ENCODE measurements at regions not wholly inside any gene's neighbourhood (a gene's known extent, or its start where the extent isn't known, plus 50 kb on each side); places are given as distances from the start of the nearest gene placed in this dataset.

DNA sequence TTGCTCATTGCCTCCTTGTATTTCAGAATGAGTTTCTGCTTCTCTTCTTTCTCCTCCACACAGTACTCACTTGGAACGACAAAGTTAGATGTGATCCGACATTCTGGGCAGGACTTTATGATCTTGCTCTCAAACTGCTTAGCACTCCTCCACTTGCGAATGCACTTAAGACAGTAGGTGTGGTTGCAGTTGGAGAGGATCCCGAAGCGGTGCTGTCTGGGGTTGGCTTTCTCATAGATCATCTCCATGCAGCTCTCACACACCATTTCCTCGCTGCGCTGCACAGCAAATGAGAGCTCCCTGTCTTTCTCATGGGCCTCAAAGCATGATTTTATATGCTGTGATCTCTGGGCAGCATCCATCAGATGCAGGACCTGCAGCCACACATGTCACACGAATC, 245.7 kb downstream of the C12orf50 start:
- Histone ChIP-seq H3K36me3 (ENCODE audit: control insufficient read depth, insufficient read depth, low read length) (no peaks in the 10 kb centered on the region), H3K4me3 (ENCODE audit: low read depth, low read length) (no peak overlapping the region), H3K27me3 (ENCODE audit: control insufficient read depth, insufficient read depth, low read length) (no peaks in the 10 kb centered on the region)
- TF ChIP-seq, protein P1, sequence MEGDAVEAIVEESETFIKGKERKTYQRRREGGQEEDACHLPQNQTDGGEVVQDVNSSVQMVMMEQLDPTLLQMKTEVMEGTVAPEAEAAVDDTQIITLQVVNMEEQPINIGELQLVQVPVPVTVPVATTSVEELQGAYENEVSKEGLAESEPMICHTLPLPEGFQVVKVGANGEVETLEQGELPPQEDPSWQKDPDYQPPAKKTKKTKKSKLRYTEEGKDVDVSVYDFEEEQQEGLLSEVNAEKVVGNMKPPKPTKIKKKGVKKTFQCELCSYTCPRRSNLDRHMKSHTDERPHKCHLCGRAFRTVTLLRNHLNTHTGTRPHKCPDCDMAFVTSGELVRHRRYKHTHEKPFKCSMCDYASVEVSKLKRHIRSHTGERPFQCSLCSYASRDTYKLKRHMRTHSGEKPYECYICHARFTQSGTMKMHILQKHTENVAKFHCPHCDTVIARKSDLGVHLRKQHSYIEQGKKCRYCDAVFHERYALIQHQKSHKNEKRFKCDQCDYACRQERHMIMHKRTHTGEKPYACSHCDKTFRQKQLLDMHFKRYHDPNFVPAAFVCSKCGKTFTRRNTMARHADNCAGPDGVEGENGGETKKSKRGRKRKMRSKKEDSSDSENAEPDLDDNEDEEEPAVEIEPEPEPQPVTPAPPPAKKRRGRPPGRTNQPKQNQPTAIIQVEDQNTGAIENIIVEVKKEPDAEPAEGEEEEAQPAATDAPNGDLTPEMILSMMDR (IDR thresholded peaks at IDR 0.05; ENCODE audit: insufficient read depth, low read depth, low read length) = no peak
- no peak for DNase-seq (ENCODE audit: low read depth)
- CTCF ChIA-PET = no interaction called here
- POLR2A ChIA-PET = no interaction called here

DNA sequence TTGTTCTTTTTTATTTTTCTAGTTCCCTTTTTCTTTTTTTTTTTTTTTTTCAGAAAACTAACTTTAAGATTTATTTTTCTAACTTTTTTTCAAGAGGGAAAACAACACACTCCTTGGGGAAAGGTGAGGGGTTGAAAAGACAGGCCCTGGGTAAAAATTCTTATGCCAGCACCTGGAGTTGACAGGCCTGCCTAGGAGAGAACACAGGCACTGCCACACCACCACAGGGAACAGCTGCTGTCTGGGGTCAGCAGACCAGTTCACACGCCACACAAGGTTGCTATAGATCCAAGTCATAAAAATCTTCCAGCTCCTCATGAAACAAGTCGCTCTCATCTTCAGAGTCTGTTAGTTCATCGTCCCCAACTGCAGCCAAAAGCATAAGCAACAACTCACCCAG, 246.4 kb downstream of the C12orf50 start:
- CTCF ChIA-PET = no interaction called here
- POLR2A ChIA-PET = no interaction called here
- DNase-seq (ENCODE audit: low read depth) = no peak
- no peaks in the 10 kb centered on the region for H3K36me3 ChIP-seq (ENCODE audit: control insufficient read depth, insufficient read depth, low read length)
- TF ChIP-seq, protein P1 (IDR thresholded peaks at IDR 0.05; ENCODE audit: insufficient read depth, low read depth, low read length) = no peak
- no peak overlapping the region for H3K4me3 ChIP-seq (ENCODE audit: low read depth, low read length)
- no peaks in the 10 kb centered on the region for H3K27me3 ChIP-seq (ENCODE audit: control insufficient read depth, insufficient read depth, low read length)

DNA sequence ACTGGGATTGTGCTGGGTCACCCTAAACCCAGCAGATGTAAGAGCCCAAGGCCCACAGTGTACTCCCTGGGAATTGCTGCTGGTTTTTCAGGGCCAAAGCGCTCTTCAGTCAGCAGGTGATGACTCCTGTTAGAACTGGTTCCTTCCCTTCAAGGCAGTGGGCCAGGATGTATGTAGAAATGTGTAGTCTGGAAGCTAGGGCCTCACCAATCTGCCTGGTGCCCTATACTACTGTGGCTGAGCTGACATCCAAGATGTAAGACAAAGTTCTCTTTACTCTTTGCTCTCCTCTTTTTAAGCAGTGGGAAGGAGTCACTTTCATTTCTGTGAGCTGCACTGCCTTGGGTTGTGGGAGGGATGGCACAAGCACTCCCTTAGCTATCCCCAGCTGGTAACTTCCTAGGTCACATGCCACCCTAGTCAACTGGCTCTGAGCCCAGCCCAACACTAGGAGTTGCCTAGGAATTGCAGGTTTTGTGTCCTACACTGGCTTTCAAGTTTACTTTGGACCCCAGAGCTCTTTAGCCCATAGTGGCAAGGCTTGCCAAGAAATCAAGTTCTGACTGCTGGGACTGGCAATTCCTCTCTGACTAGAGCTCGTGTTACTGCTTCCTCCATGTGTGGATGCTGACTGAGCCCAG, 249.2 kb downstream of the C12orf50 start:
- Histone ChIP-seq H3K36me3 (ENCODE audit: control insufficient read depth, insufficient read depth, low read length) (no peaks in the 10 kb centered on the region), H3K27me3 (ENCODE audit: control insufficient read depth, insufficient read depth, low read length) (no peaks in the 10 kb centered on the region), H3K4me3 (ENCODE audit: low read depth, low read length) (no peak overlapping the region)
- CTCF ChIA-PET = no interaction called here
- TF ChIP-seq, protein P1 (IDR thresholded peaks at IDR 0.05; ENCODE audit: insufficient read depth, low read depth, low read length) = no peak
- POLR2A ChIA-PET = no interaction called here
- DNase-seq (ENCODE audit: low read depth) = no peak

DNA sequence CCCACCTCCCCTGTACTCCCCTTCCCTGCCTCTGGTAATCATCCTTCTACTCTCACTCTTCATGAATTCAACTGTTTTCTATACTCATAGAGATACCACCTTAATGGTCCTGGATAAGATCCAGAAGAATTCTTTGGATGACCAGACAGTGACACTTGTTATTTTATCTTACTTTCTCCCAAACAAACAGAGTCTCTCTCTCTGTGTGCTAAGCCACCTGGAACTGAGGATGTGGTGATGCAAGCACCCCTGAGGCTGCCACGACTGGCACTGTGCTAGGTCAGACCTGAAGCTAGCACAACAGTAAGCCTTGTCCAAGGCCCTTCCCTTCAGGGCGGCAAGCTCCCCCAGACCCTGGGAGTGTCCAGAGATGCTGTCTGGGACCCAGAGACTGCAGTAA, 250.2 kb downstream of the C12orf50 start:
- POLR2A ChIA-PET = no interaction called here
- Histone ChIP-seq H3K36me3 (ENCODE audit: control insufficient read depth, insufficient read depth, low read length) (no peaks in the 10 kb centered on the region), H3K4me3 (ENCODE audit: low read depth, low read length) (no peak overlapping the region), H3K27me3 (ENCODE audit: control insufficient read depth, insufficient read depth, low read length) (no peaks in the 10 kb centered on the region)
- no peak for DNase-seq (ENCODE audit: low read depth)
- CTCF ChIA-PET = no interaction called here
- TF ChIP-seq, protein P1 (IDR thresholded peaks at IDR 0.05; ENCODE audit: insufficient read depth, low read depth, low read length) = no peak

DNA sequence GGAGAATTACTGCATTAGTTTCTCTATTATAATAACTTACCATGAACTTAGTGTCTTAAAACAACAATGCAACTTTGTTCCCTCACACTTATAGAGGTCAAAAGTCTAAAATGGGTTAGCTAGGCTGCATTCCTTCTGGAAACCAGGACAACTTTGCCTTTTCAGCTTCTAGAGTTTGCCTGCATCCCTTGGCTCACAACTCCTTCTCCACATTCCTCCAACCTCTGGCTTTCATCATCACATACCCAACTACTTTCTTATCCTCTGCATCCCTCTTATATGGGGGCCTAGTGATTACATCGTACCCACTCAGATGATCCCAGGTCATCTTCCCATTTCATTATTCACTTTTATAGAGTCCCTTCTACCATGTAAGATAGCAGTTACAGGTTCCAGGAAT, 251.1 kb downstream of the C12orf50 start:
- H3K36me3 ChIP-seq (ENCODE audit: control insufficient read depth, insufficient read depth, low read length) = no peaks in the 10 kb centered on the region
- no peak overlapping the region for H3K4me3 ChIP-seq (ENCODE audit: low read depth, low read length)
- ChIA-PET POLR2A (no interaction called here), CTCF (no interaction called here)
- no peak for DNase-seq (ENCODE audit: low read depth)
- H3K27me3 ChIP-seq (ENCODE audit: control insufficient read depth, insufficient read depth, low read length) = no peaks in the 10 kb centered on the region
- TF ChIP-seq, protein P1 (IDR thresholded peaks at IDR 0.05; ENCODE audit: insufficient read depth, low read depth, low read length) = no peak
